IMR-90 (cell line): ENCODE measurements at regions not wholly inside any gene's neighbourhood (a gene's known extent, or its start where the extent isn't known, plus 50 kb on each side); places are given as distances from the start of the nearest gene placed in this dataset.

Experiments used
- ATAC-seq: fragments of 200-7000 bp; cut with Tn5 transposase; 2 replicates; pipeline ENCODE4 v1.9.1; 2020; ENCODE audit warnings: low read depth, mild to moderate bottlenecking, moderate library complexity
- BruUV-seq: library from RNA; stranded (reverse); fragments of 400-500 nt; replicated peaks from 2 replicates; lab custom pipeline; 2021; lab: Mats Ljungman, UMichigan
- CTCF ChIA-PET: fragments of 300-600 bp; formaldehyde crosslinking; extraction: SDS; loops from one replicate; lab custom pipeline; 2021; ENCODE audit warnings: antibody characterized with exemption; lab: Yijun Ruan, JAX
- POLR2A ChIA-PET: fragments of 300-600 bp; sonication (Branson Sonifier 250); formaldehyde crosslinking; loops from one replicate; lab custom pipeline; 2022; ENCODE audit warnings: antibody characterized with exemption; ENCODE audit not compliant: unreplicated experiment; lab: Charles Lee
- DNase-seq: peaks from one replicate; pipeline ENCODE4 v3.0.0; 2013
- H2AFZ ChIP-seq: replicated peaks from 2 replicates; pipeline ENCODE3; 2013; ENCODE audit warnings: low read length, mild to moderate bottlenecking; ENCODE audit not compliant: poor library complexity
- H2AK5ac ChIP-seq: 2 replicates; pipeline ENCODE4 v1.6.1; 2013; ENCODE audit warnings: low read depth, low read length, inconsistent platforms
- H2AK9ac ChIP-seq: replicated peaks from 2 replicates; pipeline ENCODE3; 2013; ENCODE audit warnings: mild to moderate bottlenecking, low read depth, low read length, moderate library complexity; ENCODE audit not compliant: poor library complexity
- H2BK120ac ChIP-seq: 2 replicates; pipeline ENCODE4 v1.6.1; 2013; ENCODE audit warnings: low read depth, low read length, inconsistent platforms
- H2BK15ac ChIP-seq: 3 replicates; pipeline ENCODE4 v1.6.1; 2013; ENCODE audit warnings: low read depth, low read length, inconsistent platforms
- H2BK20ac ChIP-seq: 2 replicates; pipeline ENCODE4 v1.6.1; 2013; ENCODE audit warnings: low read depth, mild to moderate bottlenecking, inconsistent platforms, low read length, moderate library complexity
- H2BK5ac ChIP-seq: 2 replicates; pipeline ENCODE4 v1.6.1; 2013; ENCODE audit warnings: mild to moderate bottlenecking, low read depth, low read length, inconsistent platforms; ENCODE audit not compliant: poor library complexity, severe bottlenecking
- H3K14ac ChIP-seq: replicated peaks from 2 replicates; pipeline ENCODE4 v1.6.1; 2013; ENCODE audit warnings: low read depth, low read length, inconsistent platforms
- H3K18ac ChIP-seq: 2 replicates; pipeline ENCODE4 v1.6.1; 2013; ENCODE audit warnings: low read depth, low read length, control low read depth
- H3K23ac ChIP-seq: 2 replicates; pipeline ENCODE4 v1.6.1; 2013; ENCODE audit warnings: low read depth, low read length, inconsistent platforms
- H3K27ac ChIP-seq: 2 replicates; pipeline ENCODE4 v1.5.1; 2013; ENCODE audit warnings: mild to moderate bottlenecking, control low read depth, low read length; ENCODE audit not compliant: insufficient read depth
- H3K27me3 ChIP-seq: 2 replicates; pipeline ENCODE4 v1.6.1; 2013; ENCODE audit warnings: low read length; ENCODE audit not compliant: control insufficient read depth, insufficient read depth
- H3K36me3 ChIP-seq: 2 replicates; pipeline ENCODE4 v1.6.1; 2013; ENCODE audit warnings: low read length, mixed read lengths; ENCODE audit not compliant: control insufficient read depth, insufficient read depth
- H3K4ac ChIP-seq: 2 replicates; pipeline ENCODE4 v1.6.1; 2013; ENCODE audit warnings: low read depth, low read length, inconsistent platforms
- H3K4me1 ChIP-seq: 2 replicates; pipeline ENCODE4 v1.6.1; 2013; ENCODE audit warnings: low read length, mixed read lengths; ENCODE audit not compliant: control insufficient read depth, insufficient read depth
- H3K4me2 ChIP-seq: 2 replicates; pipeline ENCODE4 v1.6.1; 2013; ENCODE audit warnings: low read depth, mild to moderate bottlenecking, control low read depth, low read length, moderate library complexity
- H3K4me3 ChIP-seq: 2 replicates; pipeline ENCODE4 v1.5.1; 2013; ENCODE audit warnings: low read depth, mild to moderate bottlenecking, control low read depth, low read length, moderate library complexity; ENCODE audit not compliant: insufficient read depth
- H3K56ac ChIP-seq: 2 replicates; pipeline ENCODE4 v1.6.1; 2013; ENCODE audit warnings: low read length, inconsistent platforms; ENCODE audit not compliant: insufficient read depth; ENCODE audit errors: extremely low read depth
- H3K79me1 ChIP-seq, 2 experiments: 2 replicates each; pipeline ENCODE4 v1.6.1; 2013; ENCODE audit warnings: low read length in 2 of 2, inconsistent platforms in 1 of 2, low read depth in 1 of 2
- H3K9ac ChIP-seq: 2 replicates; pipeline ENCODE4 v1.6.1; 2013; ENCODE audit warnings: low read depth, low read length, control low read depth
- H3K9me1 ChIP-seq: 2 replicates; pipeline ENCODE4 v1.6.1; 2013; ENCODE audit warnings: low read length, inconsistent platforms; ENCODE audit not compliant: insufficient read depth
- H3K9me3 ChIP-seq: 2 replicates; pipeline ENCODE4 v1.6.1; 2013; ENCODE audit warnings: low read length; ENCODE audit not compliant: control insufficient read depth, insufficient read depth
- H4K20me1 ChIP-seq: 2 replicates; pipeline ENCODE4 v1.6.1; 2013; ENCODE audit warnings: low read length, inconsistent platforms; ENCODE audit not compliant: insufficient read depth
- H4K5ac ChIP-seq: 2 replicates; pipeline ENCODE4 v1.6.1; 2013; ENCODE audit warnings: mild to moderate bottlenecking, low read depth, low read length, control low read depth
- H4K8ac ChIP-seq, 2 experiments: 2 replicates each; pipeline ENCODE4 v1.6.1; 2013; ENCODE audit warnings: low read depth in 2 of 2, low read length in 2 of 2, control low read depth in 1 of 2, inconsistent platforms in 1 of 2
- H4K91ac ChIP-seq: 2 replicates; pipeline ENCODE4 v1.6.1; 2013; ENCODE audit warnings: low read depth, low read length, inconsistent platforms; ENCODE audit not compliant: insufficient read depth
- BHLHE40 ChIP-seq: fragments of 150-350 bp; IDR thresholded peaks from 2 replicates; pipeline ENCODE4 v1.6.1; 2016; ENCODE audit warnings: mild to moderate bottlenecking, low read depth, low read length
- MAZ ChIP-seq: IDR thresholded peaks from 2 replicates; pipeline ENCODE4 v1.6.1; 2012; ENCODE audit warnings: low read depth, mild to moderate bottlenecking, low read length, improper control_type of control experiment, moderate library complexity, borderline replicate concordance
- NFE2L2 ChIP-seq: fragments of 150-350 bp; IDR thresholded peaks from 2 replicates; pipeline ENCODE4 v1.6.1; 2016; ENCODE audit warnings: low read depth, mild to moderate bottlenecking, low read length
- POLR2A ChIP-seq: IDR thresholded peaks from 2 replicates; pipeline ENCODE4 v1.6.1; 2012; ENCODE audit warnings: mild to moderate bottlenecking, low read depth, low read length
- RCOR1 ChIP-seq: IDR thresholded peaks from 2 replicates; pipeline ENCODE4 v1.6.1; 2012; ENCODE audit warnings: mild to moderate bottlenecking, low read length, improper control_type of control experiment; ENCODE audit not compliant: insufficient replicate concordance
- WGBS, 2 experiments: methylation state at CpG; one replicate each; pipeline versions ENCODE4 v1.1.5 to v1.1.7; 2013; ENCODE audit warnings: missing lambda C conversion rate in 2 of 2; ENCODE audit not compliant: insufficient read length in 1 of 2; ENCODE audit errors: extremely low coverage in 2 of 2; 5-methylcytosine and 5-hydroxymethylcytosine counted together
- dilution Hi-C: fragments of 300-500 bp; cut with HindIII; formaldehyde crosslinking; loops from one replicate; pipeline ENCODE4 v1.14.3; 2018; ENCODE audit warnings: low sequenced_read_pairs; ENCODE audit not compliant: unreplicated experiment
- in situ Hi-C: fragments of 300-500 bp; cut with MboI; formaldehyde crosslinking; loops from 3 replicates; pipeline ENCODE4 v1.14.3; 2019; ENCODE audit warnings: low sequenced_read_pairs, inconsistent platforms, mixed read lengths
- intact Hi-C: fragments of 100-400 bp; cut with micrococcal nuclease; formaldehyde crosslinking; loops from 2 replicates; pipeline ENCODE4 v1.10.0; 2022
- TF ChIP-seq, protein P1 (sequence below): fragments of 150-350 bp; IDR thresholded peaks from 2 replicates; pipeline ENCODE4 v1.6.1; 2017; ENCODE audit warnings: mild to moderate bottlenecking, antibody characterized with exemption, low read length, low read depth
- TF ChIP-seq, protein P2 (sequence below): fragments of 150-350 bp; IDR thresholded peaks from 2 replicates; pipeline ENCODE4 v1.6.1; 2016; ENCODE audit warnings: low read depth, mild to moderate bottlenecking, low read length, moderate library complexity, borderline replicate concordance

DNA sequence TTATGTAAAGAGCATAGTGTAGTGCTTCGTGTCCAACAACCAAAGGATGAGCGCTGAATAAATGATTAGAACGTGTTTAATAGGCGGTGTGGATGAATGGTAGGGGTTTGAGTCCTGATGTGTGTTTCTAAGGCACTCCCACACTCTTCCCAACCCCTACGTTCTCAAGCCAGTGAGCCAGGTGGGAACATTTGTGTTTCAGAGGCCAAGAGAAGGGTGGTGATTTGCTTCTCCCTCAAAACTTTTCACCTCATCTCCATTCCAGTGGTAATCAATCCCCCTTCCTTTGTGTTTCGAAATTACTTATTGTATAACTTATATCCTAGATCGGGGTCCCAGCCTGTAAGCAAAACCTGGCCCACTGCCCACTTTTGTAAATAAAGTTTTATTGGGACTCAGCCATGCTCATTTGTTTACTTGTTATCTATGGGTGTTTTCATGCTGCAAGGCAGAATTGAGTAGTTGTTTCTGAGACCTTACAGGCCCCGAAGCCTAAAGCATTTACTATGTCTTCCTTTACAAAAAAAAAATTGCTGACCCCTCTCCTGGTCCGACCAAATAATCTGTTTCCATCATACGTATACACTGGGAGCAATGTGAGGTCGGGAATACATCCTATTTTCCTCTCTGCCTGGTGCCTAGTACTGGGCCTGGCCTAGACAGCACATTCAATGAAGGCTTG, 150.8 kb upstream of the MYCN start:
- Histone ChIP-seq H3K4me2 (no peak overlapping the region), H3K79me1 (no peaks in the 10 kb centered on the region), H3K27ac (no peak overlapping the region), H4K8ac (no peak overlapping the region), H2BK15ac (no peak overlapping the region), H3K4ac (no peak overlapping the region), H3K4me3 (no peak overlapping the region), H2BK20ac (no peak overlapping the region), H3K4me1 (no peaks in the 10 kb centered on the region), H4K20me1 (no peaks in the 10 kb centered on the region), H4K5ac (no peak overlapping the region), H3K23ac (no peak overlapping the region), H2BK120ac (no peak overlapping the region), H3K36me3 (no peaks in the 10 kb centered on the region), H2BK5ac (no peak overlapping the region), H2AK5ac (no peak overlapping the region), H2AK9ac (no peak overlapping the region), H3K27me3 (no peaks in the 10 kb centered on the region), H3K14ac (no peak overlapping the region), H4K91ac (no peak overlapping the region), H3K9me1 (no peaks in the 10 kb centered on the region), H2AFZ (no peak overlapping the region), H3K56ac (no peak overlapping the region), H3K18ac (no peak overlapping the region), H3K9ac (no peak overlapping the region), H3K9me3 (peaks cover 27% of the 10 kb centered on the region)
- CTCF ChIA-PET: no interaction called here
- 40% methylated on average over 3 of the region's 11 CpGs; no CpG with 5 or more reads in 1 of the 2 experiments for WGBS, 2 experiments
- BruUV-seq: no TSS peak
- no peak for TF ChIP-seq RCOR1
- TF ChIP-seq BHLHE40: no peak
- TF ChIP-seq NFE2L2: no peak
- TF ChIP-seq, protein P1, sequence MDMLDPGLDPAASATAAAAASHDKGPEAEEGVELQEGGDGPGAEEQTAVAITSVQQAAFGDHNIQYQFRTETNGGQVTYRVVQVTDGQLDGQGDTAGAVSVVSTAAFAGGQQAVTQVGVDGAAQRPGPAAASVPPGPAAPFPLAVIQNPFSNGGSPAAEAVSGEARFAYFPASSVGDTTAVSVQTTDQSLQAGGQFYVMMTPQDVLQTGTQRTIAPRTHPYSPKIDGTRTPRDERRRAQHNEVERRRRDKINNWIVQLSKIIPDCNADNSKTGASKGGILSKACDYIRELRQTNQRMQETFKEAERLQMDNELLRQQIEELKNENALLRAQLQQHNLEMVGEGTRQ: no peak
- TF ChIP-seq MAZ: no peak
- TF ChIP-seq, protein P2, sequence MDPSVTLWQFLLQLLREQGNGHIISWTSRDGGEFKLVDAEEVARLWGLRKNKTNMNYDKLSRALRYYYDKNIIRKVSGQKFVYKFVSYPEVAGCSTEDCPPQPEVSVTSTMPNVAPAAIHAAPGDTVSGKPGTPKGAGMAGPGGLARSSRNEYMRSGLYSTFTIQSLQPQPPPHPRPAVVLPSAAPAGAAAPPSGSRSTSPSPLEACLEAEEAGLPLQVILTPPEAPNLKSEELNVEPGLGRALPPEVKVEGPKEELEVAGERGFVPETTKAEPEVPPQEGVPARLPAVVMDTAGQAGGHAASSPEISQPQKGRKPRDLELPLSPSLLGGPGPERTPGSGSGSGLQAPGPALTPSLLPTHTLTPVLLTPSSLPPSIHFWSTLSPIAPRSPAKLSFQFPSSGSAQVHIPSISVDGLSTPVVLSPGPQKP: no peak
- TF ChIP-seq POLR2A: no peak
- dilution Hi-C loops: no loop called here
- ATAC-seq (no peak), DNase-seq (no peak)
- in situ Hi-C loops: no loop called here
- intact Hi-C loops: no loop called here
- POLR2A ChIA-PET: no interaction called here
